ENCODE measurements at regions not wholly inside any gene's neighbourhood (a gene's known extent, or its start where the extent isn't known, plus 50 kb on each side); places are given as distances from the start of the nearest gene placed in this dataset.

- TF ChIP-seq ZNF462 (CRISPR knock-in tag; IDR thresholded peaks at IDR 0.05) (no peak), JUNB (IDR thresholded peaks at IDR 0.05; ENCODE audit: unreplicated experiment) (no peak), NANOG (IDR thresholded peaks at IDR 0.05; ENCODE audit: borderline replicate concordance) (no peak), ZNF114 (CRISPR knock-in tag; IDR thresholded peaks at IDR 0.05) (no peak), ZNF331 (CRISPR knock-in tag; IDR thresholded peaks at IDR 0.05; ENCODE audit: low read depth) (no peak), STAT1 (IDR thresholded peaks at IDR 0.05; ENCODE audit: unreplicated experiment) (no peak), REST (IDR thresholded peaks at IDR 0.05; ENCODE audit: unreplicated experiment) (no peak), EZH2 (IDR thresholded peaks at IDR 0.05; ENCODE audit: low read depth, unreplicated experiment) (no peak), CREB1 (CRISPR knock-in tag; IDR thresholded peaks at IDR 0.05; ENCODE audit: low read depth) (no peak)
Observed at GRCh38 chrX:793216-793770, 162.7 kb downstream of the SHOX start (continued).

Data from GM23338 (cell line).